ENCODE measurements at regions not wholly inside any gene's neighbourhood (a gene's known extent, or its start where the extent isn't known, plus 50 kb on each side); places are given as distances from the start of the nearest gene placed in this dataset.
"Not testable (repeated sequence)": the region's sequence is repeated elsewhere in the genome, so short reads cannot be mapped to it uniquely, and the experiment has no call there.

- no peak for DNase-seq
Observed at GRCh38 chr2:183825710-183826109, 701.5 kb downstream of the NUP35 start.

DNA sequence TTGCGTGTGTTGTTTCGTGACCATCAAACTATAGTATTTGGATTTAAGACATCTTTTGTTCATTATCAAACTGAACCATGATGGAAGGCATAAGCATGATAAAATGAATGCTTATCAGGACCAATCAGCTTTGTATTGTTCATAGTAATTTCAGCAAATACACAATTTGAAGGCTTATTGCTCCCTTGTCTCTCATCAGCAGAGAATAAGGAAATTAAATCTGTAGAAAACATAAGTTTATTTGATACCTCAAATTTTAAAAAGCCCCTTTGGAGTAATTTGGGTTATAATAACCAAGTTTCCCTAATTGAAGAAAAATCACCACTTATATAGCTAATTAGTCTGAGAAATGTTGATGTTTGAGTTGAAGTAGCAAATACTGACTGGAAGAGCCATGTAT is 705.7 kb downstream of the NUP35 start:
- DNase-seq = no peak

DNA sequence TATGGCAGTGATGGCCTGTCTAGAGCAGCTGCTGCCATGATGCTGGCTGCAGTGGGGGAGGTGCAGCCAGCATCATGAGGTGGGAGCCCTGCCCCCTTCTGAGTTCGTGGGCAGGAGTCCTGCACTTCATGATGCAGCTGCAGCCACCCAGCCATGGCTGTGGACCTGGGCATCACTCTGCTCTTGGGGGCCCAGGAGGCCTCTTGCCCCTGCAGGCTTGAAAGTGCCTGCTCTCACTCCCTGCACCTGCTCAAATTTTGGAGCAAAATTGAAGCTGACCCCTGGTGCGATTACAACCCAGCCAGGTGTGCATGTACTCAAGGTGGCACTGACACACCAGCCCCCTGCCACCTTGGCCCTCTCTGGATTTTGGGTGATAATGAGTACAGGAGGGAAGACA is 712.9 kb downstream of the NUP35 start:
- DNase-seq = no peak

DNA sequence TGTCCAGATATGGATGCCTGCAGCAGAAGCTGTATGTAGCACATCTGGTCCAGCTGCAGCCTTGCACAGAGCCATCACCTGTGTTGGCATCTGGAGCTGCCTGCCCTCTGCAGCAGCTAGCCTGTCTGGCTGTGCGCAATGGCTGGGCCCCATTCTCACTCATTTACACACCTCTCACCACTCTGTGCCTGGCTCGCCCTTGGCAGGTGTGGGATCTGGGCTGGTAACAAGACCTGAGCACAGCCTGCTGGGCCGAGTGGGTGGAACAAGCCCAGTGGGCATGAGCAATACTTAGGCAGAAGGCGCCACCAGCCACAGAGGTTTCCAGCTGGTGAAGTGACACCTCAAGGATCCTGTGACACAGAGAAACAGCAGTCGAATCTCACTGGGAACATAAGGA is 714.1 kb downstream of the NUP35 start:
- no peak for DNase-seq

GRCh38 chr2:183840061-183840584 is 715.9 kb downstream of the NUP35 start:
- no peak for DNase-seq

DNA sequence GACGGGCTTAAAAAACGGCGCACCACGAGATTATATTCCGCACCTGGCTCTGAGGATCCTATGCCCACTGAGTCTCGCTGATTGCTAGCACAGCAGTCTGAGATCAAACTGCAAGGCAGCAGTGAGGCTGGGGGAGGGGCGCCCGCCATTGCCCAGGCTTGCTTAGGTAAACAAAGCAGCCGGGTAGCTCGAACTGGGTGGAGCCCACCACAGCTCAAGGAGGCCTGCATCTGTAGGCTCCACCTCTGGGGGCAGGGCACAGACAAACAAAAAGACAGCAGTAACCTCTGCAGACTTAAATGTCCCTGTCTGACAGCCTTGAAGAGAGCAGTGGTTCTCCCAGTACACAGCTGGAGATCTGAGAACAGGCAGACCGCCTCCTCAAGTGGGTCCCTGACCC is 725.6 kb downstream of the NUP35 start:
- not testable (repeated sequence) for DNase-seq

- DNase-seq = no peak
Observed at GRCh38 chr2:183859129-183859528, 734.9 kb downstream of the NUP35 start.

- DNase-seq = peak; percentile 54
Observed at GRCh38 chr2:183866666-183867065, 731.7 kb upstream of the ZNF804A start.

DNA sequence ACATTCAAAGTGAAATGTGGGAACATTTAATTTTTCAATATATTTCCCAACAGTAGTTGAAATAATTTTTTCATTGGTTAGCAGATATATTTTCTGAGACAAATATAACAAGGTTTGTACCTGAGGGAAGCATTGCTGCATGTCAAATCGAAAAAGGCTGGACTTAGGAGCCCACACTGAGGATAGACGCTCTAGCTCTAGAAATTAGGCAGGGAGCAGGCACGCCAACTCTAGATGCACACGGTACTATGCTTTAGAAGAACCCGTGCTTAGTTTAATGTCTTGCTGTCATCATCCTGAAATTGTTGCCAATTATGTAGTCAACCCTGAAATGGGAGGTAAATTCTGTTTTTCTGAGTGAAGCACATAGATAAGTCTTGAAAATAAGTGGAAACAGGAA is 731.1 kb upstream of the ZNF804A start:
- DNase-seq = no peak

- DNase-seq = peak; percentile 56
Observed at GRCh38 chr2:183868153-183868552, 730.2 kb upstream of the ZNF804A start.

DNA sequence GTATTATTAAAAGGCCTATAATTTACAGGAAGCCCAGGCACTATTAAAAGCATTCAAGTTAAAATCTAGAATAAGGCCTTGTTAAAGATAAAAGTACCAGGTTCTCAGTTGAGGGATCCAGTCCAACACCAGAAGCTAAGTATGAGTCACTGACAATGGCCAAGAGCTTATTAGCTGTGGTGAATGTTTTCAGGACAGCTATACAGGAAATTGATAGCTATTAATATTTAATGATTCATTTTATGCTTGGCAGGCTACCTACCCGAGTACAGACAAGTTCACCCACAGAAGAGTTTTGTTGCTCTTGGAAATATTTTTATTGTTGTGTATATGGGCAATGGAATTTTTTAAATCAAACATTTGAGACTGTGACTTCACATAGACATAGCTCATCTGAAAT is 729.6 kb upstream of the ZNF804A start:
- DNase-seq = peak; percentile 83

DNA sequence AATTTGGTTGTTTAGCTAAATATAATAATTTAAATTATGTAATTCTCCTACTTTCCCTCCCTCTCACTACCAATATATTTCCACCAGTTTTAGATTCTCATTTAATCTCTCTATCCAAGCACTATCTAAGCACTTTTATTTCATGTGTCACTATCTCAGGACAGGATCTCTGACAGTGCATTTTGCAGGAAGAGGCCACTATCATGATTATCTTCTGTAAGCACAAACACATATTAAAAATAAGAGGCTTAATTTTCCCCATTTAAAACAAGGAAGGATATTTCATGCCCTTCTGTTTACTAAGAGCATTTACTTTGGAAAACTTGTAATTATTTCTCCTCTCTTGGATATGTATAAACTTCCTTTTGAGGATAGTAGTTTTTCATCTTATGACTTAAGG is 726.2 kb upstream of the ZNF804A start:
- no peak for DNase-seq

DNA sequence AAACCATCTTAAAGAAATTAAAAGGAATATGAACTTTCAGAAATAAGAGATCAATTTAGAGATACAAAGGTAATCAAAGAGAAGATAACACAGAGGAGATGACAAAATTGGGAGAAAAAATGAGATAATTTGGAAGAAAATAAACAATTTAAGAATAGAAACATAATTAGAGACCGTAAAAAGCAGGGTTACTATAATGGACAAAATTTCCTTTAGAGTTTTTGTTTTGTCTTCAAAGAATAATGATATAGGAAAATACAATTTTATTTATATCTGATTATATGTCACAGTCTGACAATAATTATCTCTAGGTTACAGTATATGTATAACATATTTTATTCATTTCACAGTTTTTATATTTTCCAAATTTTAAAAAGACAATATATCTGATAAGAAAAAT is 716.4 kb upstream of the ZNF804A start:
- no peak for DNase-seq

- no peak for DNase-seq
Observed at GRCh38 chr2:183892315-183892941, 705.9 kb upstream of the ZNF804A start.

GRCh38 chr2:183898641-183899040 is 699.7 kb upstream of the ZNF804A start:
- no peak for DNase-seq

- no peak for DNase-seq
Observed at GRCh38 chr2:183901931-183902330, 696.4 kb upstream of the ZNF804A start.

- peak; percentile 22 for DNase-seq
Observed at GRCh38 chr2:183903026-183903425, 695.3 kb upstream of the ZNF804A start.

DNA sequence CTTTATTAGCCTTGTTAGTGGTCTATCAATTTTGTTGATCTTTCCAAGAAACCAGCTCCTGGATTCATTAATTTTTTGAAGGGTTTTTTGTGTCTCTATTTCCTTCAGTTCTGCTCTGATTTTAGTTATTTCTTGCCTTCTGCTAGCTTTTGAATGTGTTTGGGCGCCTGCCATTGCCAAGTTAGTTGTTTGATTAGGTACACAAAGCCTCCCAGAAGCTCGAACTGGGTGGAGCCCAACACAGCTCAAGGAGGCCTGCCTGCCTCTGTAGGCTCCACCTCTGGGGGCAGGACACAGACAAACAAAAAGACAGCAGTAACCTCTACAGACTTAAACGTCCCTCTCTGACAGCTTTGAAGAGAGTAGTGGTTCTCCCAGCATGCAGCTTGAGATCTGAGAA is 682.3 kb upstream of the ZNF804A start:
- not testable (repeated sequence) for DNase-seq

DNA sequence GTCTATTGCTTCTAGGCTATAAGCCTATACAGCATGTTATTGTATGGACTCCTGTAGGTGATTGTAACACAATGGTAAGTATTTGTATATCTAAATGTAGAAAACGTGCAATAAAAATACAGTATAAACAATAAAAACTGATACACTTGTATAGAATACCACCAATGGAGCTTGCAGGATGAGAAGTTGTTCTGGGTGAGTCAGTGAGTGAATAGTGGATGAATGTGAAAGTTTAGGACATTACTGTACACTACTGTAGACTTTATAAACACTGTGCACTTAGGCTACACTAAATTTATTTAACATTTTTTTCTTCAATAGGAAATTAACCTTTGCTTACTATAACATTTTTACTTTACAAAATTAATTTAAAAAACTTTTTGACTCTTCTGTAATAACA is 679.2 kb upstream of the ZNF804A start:
- no peak for DNase-seq

DNA sequence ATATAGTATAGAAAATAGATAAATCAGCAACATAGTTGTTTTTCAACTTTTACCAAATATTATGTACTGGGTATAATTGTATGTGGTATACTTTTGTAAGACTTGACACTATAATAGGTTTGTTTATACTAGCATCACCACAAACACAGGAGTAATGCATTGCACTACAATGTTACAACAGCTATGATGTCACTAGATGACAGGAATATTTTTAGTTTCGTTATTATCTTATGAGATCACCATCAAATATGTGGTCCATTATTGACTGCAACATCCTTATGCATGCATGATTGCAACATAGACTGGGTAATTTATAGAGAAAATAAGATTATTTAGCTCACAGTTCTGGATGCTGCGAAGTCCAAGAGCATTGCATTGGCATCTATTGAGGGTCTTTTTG is 678.4 kb upstream of the ZNF804A start:
- DNase-seq = no peak

GRCh38 chr2:183925281-183925680 is 673.0 kb upstream of the ZNF804A start:
- DNase-seq = no peak

GRCh38 chr2:183926433-183926832 is 671.9 kb upstream of the ZNF804A start:
- no peak for DNase-seq

- peak; percentile 95 for DNase-seq
Observed at GRCh38 chr2:183927406-183928325, 670.7 kb upstream of the ZNF804A start.

GRCh38 chr2:183935005-183935404 is 663.3 kb upstream of the ZNF804A start:
- DNase-seq = no peak

All from NCI-H226 (cell line).